ENCODE measurements at regions not wholly inside any gene's neighbourhood (a gene's known extent, or its start where the extent isn't known, plus 50 kb on each side); places are given as distances from the start of the nearest gene placed in this dataset.

- no peaks in the 10 kb centered on the region for H3K36me3 ChIP-seq (ENCODE audit: control insufficient read depth in 2 of 2, insufficient read depth in 2 of 2, low read length in 2 of 2)
These were observed 227.7 kb upstream of the GRAMD2B start for GRCh38 chr5:126195410-126196100.

GRCh38 chr5:126198531-126198930, 224.7 kb upstream of the GRAMD2B start:
- no peak overlapping the region for H3K4me3 ChIP-seq (ENCODE audit: low read length in 2 of 2)
- no peaks in the 10 kb centered on the region for H3K4me1 ChIP-seq (ENCODE audit: control insufficient read depth, insufficient read depth, low read length)
- no peak overlapping the region for H3K27ac ChIP-seq (ENCODE audit: low read length)
- no peaks in the 10 kb centered on the region for H3K36me3 ChIP-seq (ENCODE audit: control insufficient read depth in 2 of 2, insufficient read depth in 2 of 2, low read length in 2 of 2)
- H3K27me3 ChIP-seq (ENCODE audit: control insufficient read depth in 1 of 2, insufficient read depth in 2 of 2, low read length in 2 of 2), result no peaks in the 10 kb centered on the region
- H3K9ac ChIP-seq (ENCODE audit: low read length in 2 of 2), result no peak overlapping the region
- H3K9me3 ChIP-seq (ENCODE audit: control insufficient read depth in 2 of 2, low read length in 2 of 2), result no peaks in the 10 kb centered on the region

More at GRCh38 chr5:126195410-126196100, 227.7 kb upstream of the GRAMD2B start:
- no peak overlapping the region for H3K9ac ChIP-seq (ENCODE audit: low read length in 2 of 2)
- H3K4me3 ChIP-seq (ENCODE audit: low read length in 2 of 2), result no peak overlapping the region
- no peaks in the 10 kb centered on the region for H3K4me1 ChIP-seq (ENCODE audit: control insufficient read depth, insufficient read depth, low read length)
- no peaks in the 10 kb centered on the region for H3K27me3 ChIP-seq (ENCODE audit: control insufficient read depth in 1 of 2, insufficient read depth in 2 of 2, low read length in 2 of 2)
- H3K9me3 ChIP-seq (ENCODE audit: control insufficient read depth in 2 of 2, low read length in 2 of 2), result no peaks in the 10 kb centered on the region
- no peak overlapping the region for H3K27ac ChIP-seq (ENCODE audit: low read length)

- Histone ChIP-seq H3K9ac (ENCODE audit: low read length in 2 of 2) (no peak overlapping the region), H3K9me3 (ENCODE audit: control insufficient read depth in 2 of 2, low read length in 2 of 2) (no peaks in the 10 kb centered on the region), H3K36me3 (ENCODE audit: control insufficient read depth in 2 of 2, insufficient read depth in 2 of 2, low read length in 2 of 2) (no peaks in the 10 kb centered on the region), H3K4me3 (ENCODE audit: low read length in 2 of 2) (no peak overlapping the region), H3K4me1 (ENCODE audit: control insufficient read depth, insufficient read depth, low read length) (no peaks in the 10 kb centered on the region), H3K27ac (ENCODE audit: low read length) (no peak overlapping the region), H3K27me3 (ENCODE audit: control insufficient read depth in 1 of 2, insufficient read depth in 2 of 2, low read length in 2 of 2) (no peaks in the 10 kb centered on the region)
These were observed 223.7 kb upstream of the GRAMD2B start for GRCh38 chr5:126199467-126199866.

- no peaks in the 10 kb centered on the region for H3K4me1 ChIP-seq (ENCODE audit: control insufficient read depth, insufficient read depth, low read length)
- H3K9ac ChIP-seq (ENCODE audit: low read length in 2 of 2), result no peak overlapping the region
- H3K27ac ChIP-seq (ENCODE audit: low read length), result no peak overlapping the region
- H3K9me3 ChIP-seq (ENCODE audit: control insufficient read depth in 2 of 2, low read length in 2 of 2), result no peaks in the 10 kb centered on the region
- no peaks in the 10 kb centered on the region for H3K27me3 ChIP-seq (ENCODE audit: control insufficient read depth in 1 of 2, insufficient read depth in 2 of 2, low read length in 2 of 2)
- no peak overlapping the region for H3K4me3 ChIP-seq (ENCODE audit: low read length in 2 of 2)
- no peaks in the 10 kb centered on the region for H3K36me3 ChIP-seq (ENCODE audit: control insufficient read depth in 2 of 2, insufficient read depth in 2 of 2, low read length in 2 of 2)
These were observed 214.5 kb upstream of the GRAMD2B start for GRCh38 chr5:126208691-126209090.

GRCh38 chr5:126210955-126211354, 212.3 kb upstream of the GRAMD2B start:
- no peaks in the 10 kb centered on the region for H3K9me3 ChIP-seq (ENCODE audit: control insufficient read depth in 2 of 2, low read length in 2 of 2)
- no peaks in the 10 kb centered on the region for H3K4me1 ChIP-seq (ENCODE audit: control insufficient read depth, insufficient read depth, low read length)
- no peaks in the 10 kb centered on the region for H3K27me3 ChIP-seq (ENCODE audit: control insufficient read depth in 1 of 2, insufficient read depth in 2 of 2, low read length in 2 of 2)
- no peaks in the 10 kb centered on the region for H3K36me3 ChIP-seq (ENCODE audit: control insufficient read depth in 2 of 2, insufficient read depth in 2 of 2, low read length in 2 of 2)
- no peak overlapping the region for H3K4me3 ChIP-seq (ENCODE audit: low read length in 2 of 2)
- H3K9ac ChIP-seq (ENCODE audit: low read length in 2 of 2), result no peak overlapping the region
- H3K27ac ChIP-seq (ENCODE audit: low read length), result no peak overlapping the region

- Histone ChIP-seq H3K4me1 (ENCODE audit: control insufficient read depth, insufficient read depth, low read length) (no peaks in the 10 kb centered on the region), H3K27me3 (ENCODE audit: control insufficient read depth in 1 of 2, insufficient read depth in 2 of 2, low read length in 2 of 2) (no peaks in the 10 kb centered on the region), H3K4me3 (ENCODE audit: low read length in 2 of 2) (no peak overlapping the region), H3K27ac (ENCODE audit: low read length) (no peak overlapping the region), H3K36me3 (ENCODE audit: control insufficient read depth in 2 of 2, insufficient read depth in 2 of 2, low read length in 2 of 2) (no peaks in the 10 kb centered on the region), H3K9ac (ENCODE audit: low read length in 2 of 2) (no peak overlapping the region), H3K9me3 (ENCODE audit: control insufficient read depth in 2 of 2, low read length in 2 of 2) (no peaks in the 10 kb centered on the region)
These were observed 203.6 kb upstream of the GRAMD2B start for GRCh38 chr5:126219616-126220015.

GRCh38 chr5:126220725-126221124, 202.5 kb upstream of the GRAMD2B start:
- Histone ChIP-seq H3K9me3 (ENCODE audit: control insufficient read depth in 2 of 2, low read length in 2 of 2) (no peaks in the 10 kb centered on the region), H3K9ac (ENCODE audit: low read length in 2 of 2) (no peak overlapping the region), H3K36me3 (ENCODE audit: control insufficient read depth in 2 of 2, insufficient read depth in 2 of 2, low read length in 2 of 2) (no peaks in the 10 kb centered on the region), H3K4me1 (ENCODE audit: control insufficient read depth, insufficient read depth, low read length) (no peaks in the 10 kb centered on the region), H3K27me3 (ENCODE audit: control insufficient read depth in 1 of 2, insufficient read depth in 2 of 2, low read length in 2 of 2) (no peaks in the 10 kb centered on the region), H3K27ac (ENCODE audit: low read length) (no peak overlapping the region), H3K4me3 (ENCODE audit: low read length in 2 of 2) (no peak overlapping the region)

- no peaks in the 10 kb centered on the region for H3K9me3 ChIP-seq (ENCODE audit: control insufficient read depth in 2 of 2, low read length in 2 of 2)
- no peak overlapping the region for H3K4me3 ChIP-seq (ENCODE audit: low read length in 2 of 2)
- no peak overlapping the region for H3K27ac ChIP-seq (ENCODE audit: low read length)
- no peaks in the 10 kb centered on the region for H3K4me1 ChIP-seq (ENCODE audit: control insufficient read depth, insufficient read depth, low read length)
- no peaks in the 10 kb centered on the region for H3K27me3 ChIP-seq (ENCODE audit: control insufficient read depth in 1 of 2, insufficient read depth in 2 of 2, low read length in 2 of 2)
- H3K9ac ChIP-seq (ENCODE audit: low read length in 2 of 2), result no peak overlapping the region
- no peaks in the 10 kb centered on the region for H3K36me3 ChIP-seq (ENCODE audit: control insufficient read depth in 2 of 2, insufficient read depth in 2 of 2, low read length in 2 of 2)
These were observed 194.3 kb upstream of the GRAMD2B start for GRCh38 chr5:126228934-126229333.

GRCh38 chr5:126233256-126233655, 190.0 kb upstream of the GRAMD2B start:
- H3K9ac ChIP-seq (ENCODE audit: low read length in 2 of 2), result no peak overlapping the region
- no peaks in the 10 kb centered on the region for H3K4me1 ChIP-seq (ENCODE audit: control insufficient read depth, insufficient read depth, low read length)

GRCh38 chr5:126234563-126235195, 188.5 kb upstream of the GRAMD2B start:
- Histone ChIP-seq H3K27ac (ENCODE audit: low read length) (no peak overlapping the region), H3K4me1 (ENCODE audit: control insufficient read depth, insufficient read depth, low read length) (no peaks in the 10 kb centered on the region), H3K4me3 (ENCODE audit: low read length in 2 of 2) (no peak overlapping the region), H3K9me3 (ENCODE audit: control insufficient read depth in 2 of 2, low read length in 2 of 2) (no peaks in the 10 kb centered on the region), H3K27me3 (ENCODE audit: control insufficient read depth in 1 of 2, insufficient read depth in 2 of 2, low read length in 2 of 2) (no peaks in the 10 kb centered on the region), H3K9ac (ENCODE audit: low read length in 2 of 2) (no peak overlapping the region), H3K36me3 (ENCODE audit: control insufficient read depth in 2 of 2, insufficient read depth in 2 of 2, low read length in 2 of 2) (no peaks in the 10 kb centered on the region)

More at GRCh38 chr5:126233256-126233655, 190.0 kb upstream of the GRAMD2B start:
- H3K4me3 ChIP-seq (ENCODE audit: low read length in 2 of 2), result no peak overlapping the region
- no peaks in the 10 kb centered on the region for H3K9me3 ChIP-seq (ENCODE audit: control insufficient read depth in 2 of 2, low read length in 2 of 2)
- H3K36me3 ChIP-seq (ENCODE audit: control insufficient read depth in 2 of 2, insufficient read depth in 2 of 2, low read length in 2 of 2), result no peaks in the 10 kb centered on the region
- H3K27me3 ChIP-seq (ENCODE audit: control insufficient read depth in 1 of 2, insufficient read depth in 2 of 2, low read length in 2 of 2), result no peaks in the 10 kb centered on the region
- no peak overlapping the region for H3K27ac ChIP-seq (ENCODE audit: low read length)

GRCh38 chr5:126235628-126236027, 187.6 kb upstream of the GRAMD2B start:
- no peak overlapping the region for H3K4me3 ChIP-seq (ENCODE audit: low read length in 2 of 2)
- H3K36me3 ChIP-seq (ENCODE audit: control insufficient read depth in 2 of 2, insufficient read depth in 2 of 2, low read length in 2 of 2), result no peaks in the 10 kb centered on the region
- H3K4me1 ChIP-seq (ENCODE audit: control insufficient read depth, insufficient read depth, low read length), result no peaks in the 10 kb centered on the region
- H3K27me3 ChIP-seq (ENCODE audit: control insufficient read depth in 1 of 2, insufficient read depth in 2 of 2, low read length in 2 of 2), result no peaks in the 10 kb centered on the region
- no peak overlapping the region for H3K27ac ChIP-seq (ENCODE audit: low read length)
- H3K9me3 ChIP-seq (ENCODE audit: control insufficient read depth in 2 of 2, low read length in 2 of 2), result no peaks in the 10 kb centered on the region
- no peak overlapping the region for H3K9ac ChIP-seq (ENCODE audit: low read length in 2 of 2)

Data from stomach smooth muscle (tissue), 2 donors.